ENCODE measurements at regions not wholly inside any gene's neighbourhood (a gene's known extent, or its start where the extent isn't known, plus 50 kb on each side); places are given as distances from the start of the nearest gene placed in this dataset.

DNA sequence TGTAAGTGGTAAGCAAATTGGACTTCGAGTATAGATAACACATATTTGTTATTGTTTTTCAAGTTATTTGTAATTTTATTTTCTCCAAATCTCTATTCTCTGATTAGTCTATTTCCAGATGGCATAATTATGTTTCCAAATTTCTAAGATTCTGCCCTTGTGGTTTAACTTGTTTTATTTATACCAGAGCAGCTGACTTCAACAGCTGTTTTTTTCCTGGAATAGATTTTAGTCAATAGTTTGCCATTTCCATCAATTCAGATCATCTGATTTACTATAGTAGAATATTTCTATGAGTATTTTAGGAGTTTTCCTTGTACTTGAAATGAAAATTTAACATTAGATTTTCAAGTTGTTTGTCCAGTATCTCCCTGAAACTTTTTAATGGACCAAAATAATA is 848.7 kb upstream of the MIR17HG start:
- H3K4me3 ChIP-seq (replicated peaks in 1 of 3) = no peak overlapping the region
- intact Hi-C loops (cut with DNase I) = no loop called here
- H3K27me3 ChIP-seq = no peaks in the 10 kb centered on the region
- H3K9me3 ChIP-seq = no peaks in the 10 kb centered on the region
- 1 to 29% methylated on average over 1 of the region's 1 CpG for WGBS, 2 donors
- no peak overlapping the region for H3K27ac ChIP-seq
- H3K4me1 ChIP-seq = no peaks in the 10 kb centered on the region
- H3K36me3 ChIP-seq = no peaks in the 10 kb centered on the region
- DNase-seq = no peak
- TF ChIP-seq POLR2A (IDR thresholded peaks at IDR 0.05) = no peak
- TF ChIP-seq, protein P1, sequence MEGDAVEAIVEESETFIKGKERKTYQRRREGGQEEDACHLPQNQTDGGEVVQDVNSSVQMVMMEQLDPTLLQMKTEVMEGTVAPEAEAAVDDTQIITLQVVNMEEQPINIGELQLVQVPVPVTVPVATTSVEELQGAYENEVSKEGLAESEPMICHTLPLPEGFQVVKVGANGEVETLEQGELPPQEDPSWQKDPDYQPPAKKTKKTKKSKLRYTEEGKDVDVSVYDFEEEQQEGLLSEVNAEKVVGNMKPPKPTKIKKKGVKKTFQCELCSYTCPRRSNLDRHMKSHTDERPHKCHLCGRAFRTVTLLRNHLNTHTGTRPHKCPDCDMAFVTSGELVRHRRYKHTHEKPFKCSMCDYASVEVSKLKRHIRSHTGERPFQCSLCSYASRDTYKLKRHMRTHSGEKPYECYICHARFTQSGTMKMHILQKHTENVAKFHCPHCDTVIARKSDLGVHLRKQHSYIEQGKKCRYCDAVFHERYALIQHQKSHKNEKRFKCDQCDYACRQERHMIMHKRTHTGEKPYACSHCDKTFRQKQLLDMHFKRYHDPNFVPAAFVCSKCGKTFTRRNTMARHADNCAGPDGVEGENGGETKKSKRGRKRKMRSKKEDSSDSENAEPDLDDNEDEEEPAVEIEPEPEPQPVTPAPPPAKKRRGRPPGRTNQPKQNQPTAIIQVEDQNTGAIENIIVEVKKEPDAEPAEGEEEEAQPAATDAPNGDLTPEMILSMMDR (IDR thresholded peaks at IDR 0.05) = no peak

DNA sequence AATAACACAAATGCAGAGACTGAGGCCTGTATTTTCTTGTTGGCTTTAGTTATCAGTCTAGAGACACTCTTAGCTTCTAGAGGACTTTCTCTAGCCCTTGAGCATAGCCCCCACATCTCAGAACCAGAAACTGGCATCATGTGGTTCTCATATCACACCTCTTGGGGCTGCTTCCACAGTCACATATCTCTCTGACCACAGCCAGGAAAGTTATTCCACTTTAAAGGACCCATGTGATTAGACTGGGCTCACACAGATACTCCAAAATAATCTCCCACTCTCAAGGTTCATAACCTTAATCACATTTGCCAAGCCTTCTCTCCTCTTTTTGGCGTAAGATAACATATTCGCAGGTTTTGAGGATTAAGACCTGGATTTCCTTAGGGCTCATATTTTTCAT is 846.9 kb upstream of the MIR17HG start:
- no peak for DNase-seq
- H3K27ac ChIP-seq = no peak overlapping the region
- no peaks in the 10 kb centered on the region for H3K4me1 ChIP-seq
- no peaks in the 10 kb centered on the region for H3K27me3 ChIP-seq
- no peak overlapping the region for H3K4me3 ChIP-seq (replicated peaks in 1 of 3)
- TF ChIP-seq POLR2A (IDR thresholded peaks at IDR 0.05) = no peak
- TF ChIP-seq, protein P1 (IDR thresholded peaks at IDR 0.05) = no peak
- no peaks in the 10 kb centered on the region for H3K36me3 ChIP-seq
- intact Hi-C loops (cut with DNase I) = no loop called here
- no peaks in the 10 kb centered on the region for H3K9me3 ChIP-seq
- 44 to 71% methylated on average over 2 of the region's 2 CpGs for WGBS, 2 donors

DNA sequence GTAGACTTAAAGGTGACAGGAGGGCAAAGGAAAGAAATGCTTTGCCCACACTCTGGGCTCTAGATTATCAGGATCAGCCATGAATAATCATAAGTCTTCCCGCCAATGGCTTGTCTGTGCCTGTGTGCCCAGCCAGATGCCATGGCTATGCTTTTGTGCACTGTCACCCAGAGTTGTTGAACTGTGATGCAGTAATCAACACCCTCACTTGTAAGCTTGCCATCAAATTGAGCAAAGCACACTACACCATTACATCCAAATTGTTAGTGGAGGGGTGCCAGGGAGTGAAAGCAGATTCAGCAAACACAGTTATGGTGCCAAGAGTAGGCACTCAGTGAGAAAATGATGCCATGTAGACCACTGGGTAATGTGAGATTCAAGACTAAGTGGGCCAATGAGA is 845.3 kb upstream of the MIR17HG start:
- no peak overlapping the region for H3K27ac ChIP-seq
- TF ChIP-seq, protein P1 (IDR thresholded peaks at IDR 0.05) = no peak
- TF ChIP-seq POLR2A (IDR thresholded peaks at IDR 0.05) = no peak
- H3K4me1 ChIP-seq = no peaks in the 10 kb centered on the region
- intact Hi-C loops (cut with DNase I) = no loop called here
- no peak overlapping the region for H3K4me3 ChIP-seq (replicated peaks in 1 of 3)
- no peaks in the 10 kb centered on the region for H3K27me3 ChIP-seq
- no peaks in the 10 kb centered on the region for H3K9me3 ChIP-seq
- H3K36me3 ChIP-seq = no peaks in the 10 kb centered on the region
- 100% methylated on average over 1 of the region's 1 CpG for WGBS, 2 donors
- no peak for DNase-seq

GRCh38 chr13:90502762-90503161 is 844.7 kb upstream of the MIR17HG start:
- Histone ChIP-seq H3K27ac (no peak overlapping the region), H3K4me1 (no peaks in the 10 kb centered on the region)
- intact Hi-C loops (cut with DNase I) = no loop called here

DNA sequence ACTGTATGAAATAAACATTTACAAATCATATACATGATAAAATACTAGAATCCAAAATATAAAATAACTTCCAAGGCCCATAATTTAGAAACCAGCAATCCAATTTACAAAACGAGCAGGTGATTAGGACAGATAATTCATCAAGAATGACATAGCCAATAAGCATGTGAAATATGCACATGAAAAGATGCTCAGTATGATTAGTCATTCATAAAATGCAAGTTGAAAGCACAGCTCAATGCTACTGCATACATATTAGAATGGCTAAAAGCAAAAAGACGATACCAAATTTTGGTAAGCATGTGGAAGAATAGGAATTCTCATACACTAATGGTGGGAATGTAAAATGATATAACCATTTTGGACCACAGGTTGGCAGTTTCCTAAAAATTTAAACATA is 837.2 kb upstream of the MIR17HG start:
- WGBS, 2 donors = 91 to 92% methylated on average over 2 of the region's 2 CpGs
- H3K36me3 ChIP-seq = no peaks in the 10 kb centered on the region
- H3K27me3 ChIP-seq = no peaks in the 10 kb centered on the region
- no peak overlapping the region for H3K27ac ChIP-seq
- no peaks in the 10 kb centered on the region for H3K9me3 ChIP-seq
- intact Hi-C loops (cut with DNase I) = no loop called here
- TF ChIP-seq POLR2A (IDR thresholded peaks at IDR 0.05) = no peak
- TF ChIP-seq, protein P1 (IDR thresholded peaks at IDR 0.05) = no peak
- no peaks in the 10 kb centered on the region for H3K4me1 ChIP-seq
- H3K4me3 ChIP-seq (replicated peaks in 1 of 3) = no peak overlapping the region
- no peak for DNase-seq

More at GRCh38 chr13:90502762-90503161, 844.7 kb upstream of the MIR17HG start:
- Histone ChIP-seq H3K4me3 (replicated peaks in 1 of 3) (no peak overlapping the region), H3K9me3 (no peaks in the 10 kb centered on the region), H3K36me3 (no peaks in the 10 kb centered on the region), H3K27me3 (no peaks in the 10 kb centered on the region)
- 34 to 41% methylated on average over 2 of the region's 2 CpGs for WGBS, 2 donors
- no peak for DNase-seq
- TF ChIP-seq, protein P1 (IDR thresholded peaks at IDR 0.05) = no peak
- no peak for TF ChIP-seq POLR2A (IDR thresholded peaks at IDR 0.05)

All from thyroid gland (tissue), 4 donors.